Retinal pigment epithelial cell (primary cell): ENCODE measurements at regions not wholly inside any gene's neighbourhood (a gene's known extent, or its start where the extent isn't known, plus 50 kb on each side); places are given as distances from the start of the nearest gene placed in this dataset.
A peak's percentile ranks its signal among the peaks of the same experiment; 100 is the strongest.

ENCODE experiments used
- DNase-seq: peaks from one replicate; pipeline ENCODE4 v3.0.0-alpha.2; 2010; ENCODE audit warnings: low read depth
- H3K4me3 ChIP-seq: 2 replicates; pipeline ENCODE4 v1.5.1; 2011; ENCODE audit warnings: mild to moderate bottlenecking, low read length, control low read depth, moderate library complexity
- CTCF ChIP-seq: conservative IDR thresholded peaks from 2 replicates; pipeline ENCODE4 v1.5.1; 2011; ENCODE audit warnings: low read depth, low read length, control low read depth, inconsistent platforms

GRCh38 chr3:102745881-102746280 lies 311.1 kb downstream of the ZPLD1 start:
- no peak overlapping the region for H3K4me3 ChIP-seq
- TF ChIP-seq CTCF = peak; percentile 51
- no peak for DNase-seq

GRCh38 chr3:102747611-102748010 lies 312.8 kb downstream of the ZPLD1 start:
- DNase-seq = no peak
- H3K4me3 ChIP-seq = no peak overlapping the region
- TF ChIP-seq CTCF = no peak

- no peak for TF ChIP-seq CTCF
- peak; percentile 71 for DNase-seq
- H3K4me3 ChIP-seq = no peak overlapping the region
Measured at GRCh38 chr3:102748646-102749045, 313.8 kb downstream of the ZPLD1 start.

- H3K4me3 ChIP-seq = no peak overlapping the region
- DNase-seq = no peak
- no peak for TF ChIP-seq CTCF
Measured at GRCh38 chr3:102750322-102750721, 315.5 kb downstream of the ZPLD1 start.

GRCh38 chr3:102753901-102754300 lies 319.1 kb downstream of the ZPLD1 start:
- no peak for DNase-seq
- H3K4me3 ChIP-seq = no peak overlapping the region
- TF ChIP-seq CTCF = no peak

GRCh38 chr3:102756706-102757105 lies 321.9 kb downstream of the ZPLD1 start:
- no peak overlapping the region for H3K4me3 ChIP-seq
- TF ChIP-seq CTCF = no peak
- DNase-seq = no peak

GRCh38 chr3:102757950-102758349 lies 323.1 kb downstream of the ZPLD1 start:
- H3K4me3 ChIP-seq = no peak overlapping the region
- TF ChIP-seq CTCF = no peak
- no peak for DNase-seq
